ENCODE measurements at regions not wholly inside any gene's neighbourhood (a gene's known extent, or its start where the extent isn't known, plus 50 kb on each side); places are given as distances from the start of the nearest gene placed in this dataset.
A peak's percentile ranks its signal among the peaks of the same experiment; 100 is the strongest.

GRCh38 chr21:22679207-22679606, 1681.0 kb downstream of the NCAM2 start:
- TF ChIP-seq CTCF (IDR thresholded peaks at IDR 0.05), result no peak
- TF ChIP-seq POLR2A (IDR thresholded peaks at IDR 0.05), result no peak
- no peak overlapping the region for H3K4me3 ChIP-seq
- WGBS, 4 donors, result 85 to 91% (median 87%) methylated on average over 8 to 10 of the region's 10 CpGs
- no peaks in the 10 kb centered on the region for H3K27me3 ChIP-seq
- H3K4me1 ChIP-seq, result no peaks in the 10 kb centered on the region
- intact Hi-C loops (cut with DNase I), result no loop called here
- H3K27ac ChIP-seq, result no peak overlapping the region
- DNase-seq (peak in 1 of 5 donors; percentile 37), ATAC-seq (no peak)
- H3K36me3 ChIP-seq, result no peaks in the 10 kb centered on the region
- H3K9me3 ChIP-seq, result no peaks in the 10 kb centered on the region

- intact Hi-C loops (cut with DNase I), result no loop called here
- Histone ChIP-seq H3K36me3 (no peaks in the 10 kb centered on the region), H3K9me3 (peaks cover 0 to 51% (median 14%) of the 10 kb centered on the region in 12 donors), H3K4me1 (no peaks in the 10 kb centered on the region), H3K4me3 (no peak overlapping the region), H3K27ac (no peak overlapping the region), H3K27me3 (no peaks in the 10 kb centered on the region)
- ATAC-seq (no peak), DNase-seq (no peak)
- TF ChIP-seq POLR2A (IDR thresholded peaks at IDR 0.05), result no peak
- no peak for TF ChIP-seq CTCF (IDR thresholded peaks at IDR 0.05)
Observed at GRCh38 chr21:22691658-22692057, 1693.4 kb downstream of the NCAM2 start.

- intact Hi-C loops (cut with DNase I), result loop anchor here in 1 of 10 donors (10.0 kb wide), 1 partner anchor 49 kb away; no protein-coding TSS in a partner anchor
- Histone ChIP-seq H3K27me3 (no peaks in the 10 kb centered on the region), H3K27ac (no peak overlapping the region), H3K9me3 (no peaks in the 10 kb centered on the region), H3K4me1 (no peaks in the 10 kb centered on the region), H3K36me3 (no peaks in the 10 kb centered on the region), H3K4me3 (no peak overlapping the region)
- WGBS, 4 donors, result 77 to 89% (median 84%) methylated on average over 2 of the region's 2 CpGs
- DNase-seq (no peak), ATAC-seq (no peak)
- TF ChIP-seq POLR2A (IDR thresholded peaks at IDR 0.05) (no peak), CTCF (IDR thresholded peaks at IDR 0.05) (no peak)
Observed at GRCh38 chr21:22703521-22703920, 1705.3 kb downstream of the NCAM2 start.

- Histone ChIP-seq H3K36me3 (no peaks in the 10 kb centered on the region), H3K27me3 (no peaks in the 10 kb centered on the region), H3K27ac (no peak overlapping the region), H3K4me1 (peaks cover 0 to 20% (median 0%) of the 10 kb centered on the region in 12 donors), H3K4me3 (no peak overlapping the region), H3K9me3 (peaks cover 0 to 10% (median 0%) of the 10 kb centered on the region in 12 donors)
- ATAC-seq (peak in 2 of 4 donors; percentile 53 to 76), DNase-seq (no peak)
- WGBS, 4 donors, result 32 to 42% (median 36%) methylated on average over 3 of the region's 3 CpGs
- intact Hi-C loops (cut with DNase I), result no loop called here
- TF ChIP-seq CTCF (IDR thresholded peaks at IDR 0.05) (no peak), POLR2A (IDR thresholded peaks at IDR 0.05) (no peak)
Observed at GRCh38 chr21:22710721-22711120, 1712.5 kb downstream of the NCAM2 start.
